ENCODE measurements at regions not wholly inside any gene's neighbourhood (a gene's known extent, or its start where the extent isn't known, plus 50 kb on each side); places are given as distances from the start of the nearest gene placed in this dataset.

- H3K27me3 Mint-ChIP-seq = peaks cover 14% of the 10 kb centered on the region
- no peak for DNase-seq
- POLR2A ChIA-PET = no interaction called here
- H3K36me3 Mint-ChIP-seq (ENCODE audit: low read depth) = no peaks in the 10 kb centered on the region
- no peaks in the 10 kb centered on the region for H3K9me3 Mint-ChIP-seq
- CTCF ChIA-PET = interaction anchor here (0.6 kb wide), 1 partner anchor 17 kb away, joined by 3 read pairs; no protein-coding TSS in a partner anchor
- H3K4me3 Mint-ChIP-seq = no peak overlapping the region
- no peak overlapping the region for H3K27ac Mint-ChIP-seq
- peaks cover 33% of the 10 kb centered on the region for H3K4me1 Mint-ChIP-seq
Measured at GRCh38 chr3:44061268-44061667, 180.4 kb upstream of the TOPAZ1 start.

DNA sequence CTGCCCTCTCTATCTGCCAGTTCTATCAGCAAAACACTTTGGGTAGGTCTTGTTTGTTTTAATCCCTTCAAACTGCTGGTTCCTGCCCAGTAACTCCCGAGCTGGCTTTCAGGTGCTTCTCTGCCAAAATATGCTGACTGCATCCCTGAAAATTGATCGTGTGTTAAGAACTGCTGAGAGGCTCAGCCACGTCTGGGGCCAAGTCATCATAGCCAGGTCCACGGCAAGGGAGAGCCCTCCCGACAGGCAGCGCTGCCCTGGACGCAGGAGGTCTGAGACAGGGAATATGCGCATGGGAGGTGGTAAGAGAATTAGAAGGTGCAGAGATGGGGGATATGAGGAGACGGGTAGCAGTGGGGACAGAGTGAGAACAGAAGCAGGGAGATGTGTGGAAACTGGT, 179.7 kb upstream of the TOPAZ1 start:
- Mint-ChIP-seq H3K27me3 (peaks cover 14% of the 10 kb centered on the region), H3K4me1 (peaks cover 33% of the 10 kb centered on the region), H3K9me3 (no peaks in the 10 kb centered on the region), H3K4me3 (no peak overlapping the region), H3K27ac (no peak overlapping the region), H3K36me3 (ENCODE audit: low read depth) (no peaks in the 10 kb centered on the region)
- ChIA-PET CTCF (interaction anchor here (0.6 kb wide), 1 partner anchor 18 kb away, joined by 3 read pairs; no protein-coding TSS in a partner anchor), POLR2A (no interaction called here)
- DNase-seq = no peak

- H3K27me3 Mint-ChIP-seq = peaks cover 14% of the 10 kb centered on the region
- H3K4me1 Mint-ChIP-seq = peaks cover 10% of the 10 kb centered on the region
- DNase-seq = no peak
- H3K4me3 Mint-ChIP-seq = no peak overlapping the region
- H3K27ac Mint-ChIP-seq = no peak overlapping the region
- POLR2A ChIA-PET = no interaction called here
- H3K9me3 Mint-ChIP-seq = no peaks in the 10 kb centered on the region
- CTCF ChIA-PET = no interaction called here
- no peaks in the 10 kb centered on the region for H3K36me3 Mint-ChIP-seq (ENCODE audit: low read depth)
Measured at GRCh38 chr3:44065311-44066094, 176.2 kb upstream of the TOPAZ1 start.

DNA sequence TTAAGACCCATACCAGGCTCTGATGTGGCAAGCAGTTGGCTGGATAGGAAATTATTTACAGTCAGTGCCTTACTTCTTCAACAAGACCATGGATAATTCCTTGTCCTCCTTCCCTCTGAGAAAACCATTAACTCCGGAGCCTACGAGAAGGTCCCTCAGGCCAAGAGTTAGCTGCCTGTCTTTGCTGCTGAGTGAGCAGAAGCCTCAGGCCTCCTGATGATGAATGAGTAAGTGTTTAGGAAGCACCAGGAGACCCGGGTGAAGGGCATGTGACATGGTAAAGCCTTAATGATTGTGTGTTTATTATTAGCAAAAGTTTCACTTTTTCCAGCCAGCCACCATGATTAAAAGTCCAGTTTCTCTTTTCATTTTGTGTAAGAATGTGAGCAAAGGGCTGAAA, 174.9 kb upstream of the TOPAZ1 start:
- no peak overlapping the region for H3K4me3 Mint-ChIP-seq
- DNase-seq = no peak
- H3K27ac Mint-ChIP-seq = no peak overlapping the region
- no peaks in the 10 kb centered on the region for H3K9me3 Mint-ChIP-seq
- ChIA-PET POLR2A (no interaction called here), CTCF (no interaction called here)
- H3K4me1 Mint-ChIP-seq = peaks cover 7% of the 10 kb centered on the region
- peaks cover 13% of the 10 kb centered on the region for H3K27me3 Mint-ChIP-seq
- H3K36me3 Mint-ChIP-seq (ENCODE audit: low read depth) = no peaks in the 10 kb centered on the region

GRCh38 chr3:44067431-44067830, 174.3 kb upstream of the TOPAZ1 start:
- H3K4me3 Mint-ChIP-seq = no peak overlapping the region
- H3K36me3 Mint-ChIP-seq (ENCODE audit: low read depth) = no peaks in the 10 kb centered on the region
- ChIA-PET POLR2A (no interaction called here), CTCF (no interaction called here)
- H3K9me3 Mint-ChIP-seq = no peaks in the 10 kb centered on the region
- no peak overlapping the region for H3K27ac Mint-ChIP-seq
- peaks cover 7% of the 10 kb centered on the region for H3K4me1 Mint-ChIP-seq
- no peak for DNase-seq
- peaks cover 7% of the 10 kb centered on the region for H3K27me3 Mint-ChIP-seq

DNA sequence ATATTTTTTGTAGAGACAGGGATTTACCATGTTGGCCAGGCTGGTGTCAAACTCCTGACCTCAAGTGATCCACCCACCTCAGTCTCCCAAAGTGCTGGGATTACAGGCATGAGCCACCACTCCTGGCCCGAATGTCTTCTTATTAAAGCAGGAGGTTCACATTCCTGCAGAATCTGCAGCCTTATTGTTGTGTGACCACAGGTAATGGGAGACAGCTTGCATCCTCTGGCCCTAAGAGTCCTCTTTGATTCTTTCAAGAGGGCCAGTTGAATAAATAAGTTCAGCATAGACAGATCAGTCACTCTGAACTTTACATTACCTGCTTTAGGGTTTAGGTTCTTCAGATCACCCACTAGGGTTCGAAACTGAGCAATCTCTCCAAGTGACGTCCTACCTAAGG, 172.9 kb upstream of the TOPAZ1 start:
- H3K36me3 Mint-ChIP-seq (ENCODE audit: low read depth) = no peaks in the 10 kb centered on the region
- H3K4me1 Mint-ChIP-seq = peaks cover 7% of the 10 kb centered on the region
- DNase-seq = no peak
- no peaks in the 10 kb centered on the region for H3K9me3 Mint-ChIP-seq
- CTCF ChIA-PET = no interaction called here
- no peak overlapping the region for H3K4me3 Mint-ChIP-seq
- POLR2A ChIA-PET = no interaction called here
- H3K27me3 Mint-ChIP-seq = peaks cover under 1% of the 10 kb centered on the region
- no peak overlapping the region for H3K27ac Mint-ChIP-seq

DNA sequence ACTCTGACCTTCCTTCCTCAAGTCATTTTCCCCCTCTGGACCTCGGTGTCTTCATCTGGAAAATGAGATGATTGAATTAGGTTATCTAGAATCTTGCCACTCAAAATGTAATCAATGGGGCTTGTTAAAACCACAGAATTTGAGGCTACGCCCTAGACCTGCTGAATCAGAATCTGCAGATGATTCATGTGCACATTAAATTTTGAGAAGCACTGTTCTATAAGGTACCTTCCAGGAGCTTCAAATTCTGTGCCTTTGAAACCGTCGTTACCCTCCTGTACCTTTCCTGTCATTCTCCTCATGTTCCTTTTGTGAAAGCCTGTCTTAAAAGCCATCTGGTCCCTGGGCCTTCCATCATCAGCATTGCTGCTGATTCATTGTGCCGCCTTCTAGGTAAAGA, 172.4 kb upstream of the TOPAZ1 start:
- Mint-ChIP-seq H3K4me1 (peaks cover 7% of the 10 kb centered on the region), H3K9me3 (no peaks in the 10 kb centered on the region), H3K4me3 (no peak overlapping the region), H3K36me3 (ENCODE audit: low read depth) (no peaks in the 10 kb centered on the region), H3K27ac (no peak overlapping the region), H3K27me3 (no peaks in the 10 kb centered on the region)
- ChIA-PET CTCF (no interaction called here), POLR2A (no interaction called here)
- DNase-seq = no peak

- POLR2A ChIA-PET = no interaction called here
- H3K9me3 Mint-ChIP-seq = no peaks in the 10 kb centered on the region
- H3K36me3 Mint-ChIP-seq (ENCODE audit: low read depth) = no peaks in the 10 kb centered on the region
- no peak for DNase-seq
- CTCF ChIA-PET = no interaction called here
- peaks cover 7% of the 10 kb centered on the region for H3K4me1 Mint-ChIP-seq
- H3K27ac Mint-ChIP-seq = no peak overlapping the region
- H3K4me3 Mint-ChIP-seq = no peak overlapping the region
- peaks cover 2% of the 10 kb centered on the region for H3K27me3 Mint-ChIP-seq
Measured at GRCh38 chr3:44070841-44071546, 170.7 kb upstream of the TOPAZ1 start.

DNA sequence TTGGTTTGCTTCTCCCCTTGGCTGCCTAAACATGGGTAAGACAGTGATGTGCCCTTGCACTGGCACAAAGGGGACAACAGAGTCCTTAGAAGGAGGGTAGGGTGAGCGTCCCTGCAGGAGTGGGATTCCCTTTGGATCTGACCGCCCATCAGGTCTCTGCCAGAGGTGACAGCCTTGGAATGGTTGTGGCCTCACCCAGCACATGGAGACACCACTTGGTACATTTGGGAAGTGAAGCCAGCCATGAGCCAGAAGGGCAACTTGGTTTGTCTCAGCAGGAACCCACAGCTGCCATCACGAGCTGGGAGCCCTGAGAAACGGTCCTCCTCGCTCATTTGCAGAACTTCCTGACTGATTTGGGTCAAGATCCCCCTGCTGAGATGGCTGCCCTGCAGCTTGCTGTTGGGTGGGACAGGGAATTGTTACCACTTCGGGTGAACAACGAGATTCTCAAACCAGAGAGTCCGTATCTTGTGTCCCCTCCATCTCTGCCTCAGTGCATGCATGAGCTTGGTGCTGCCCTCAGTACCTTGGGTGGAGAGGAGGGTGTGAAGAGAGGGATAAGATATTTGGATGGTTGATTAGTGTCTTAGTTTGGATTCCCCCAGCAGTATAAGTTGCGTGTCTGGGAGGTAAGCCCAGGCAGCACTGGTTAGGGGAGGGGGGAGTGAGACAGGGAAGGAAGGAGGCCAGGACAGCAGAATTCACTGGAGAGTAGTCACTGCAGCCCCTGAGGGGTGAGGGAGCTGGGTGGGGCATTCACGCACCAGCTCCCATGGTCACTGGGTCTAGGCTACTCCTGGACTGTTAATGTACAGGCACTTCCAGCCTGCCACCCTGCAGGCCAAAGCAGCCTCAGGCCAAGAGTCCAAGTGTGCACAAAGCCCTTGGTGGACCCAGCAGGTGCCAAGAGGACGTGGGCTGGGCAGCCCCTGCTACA, 168.8 kb upstream of the TOPAZ1 start:
- peaks cover 2% of the 10 kb centered on the region for H3K27me3 Mint-ChIP-seq
- CTCF ChIA-PET = no interaction called here
- POLR2A ChIA-PET = interaction anchor here (0.5 kb wide), 1 partner anchor 1624 kb away, joined by 3 read pairs; no protein-coding TSS in a partner anchor
- H3K36me3 Mint-ChIP-seq (ENCODE audit: low read depth) = no peaks in the 10 kb centered on the region
- H3K9me3 Mint-ChIP-seq = no peaks in the 10 kb centered on the region
- no peak overlapping the region for H3K27ac Mint-ChIP-seq
- H3K4me3 Mint-ChIP-seq = no peak overlapping the region
- peaks cover 7% of the 10 kb centered on the region for H3K4me1 Mint-ChIP-seq
- no peak for DNase-seq

DNA sequence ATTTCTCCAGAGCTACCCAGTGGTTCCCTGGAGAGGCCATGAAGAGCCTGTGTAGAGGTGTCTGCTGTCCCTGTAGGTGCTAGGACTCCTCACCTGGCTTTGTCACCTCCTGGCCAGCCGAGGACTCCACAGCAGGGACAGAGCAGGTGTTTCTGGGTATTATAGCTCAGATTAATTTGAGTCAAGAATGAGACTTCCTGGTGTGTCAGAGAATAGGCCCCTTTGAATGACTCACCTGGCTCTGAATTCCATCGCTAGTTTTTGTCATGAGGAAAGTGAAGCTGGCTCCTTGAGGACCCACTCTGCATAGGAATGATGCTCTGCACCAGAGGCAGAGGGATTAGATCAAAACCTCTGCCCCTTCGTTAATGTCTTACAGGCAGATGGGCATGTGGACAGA, 167.5 kb upstream of the TOPAZ1 start:
- ChIA-PET CTCF (no interaction called here), POLR2A (no interaction called here)
- no peak for DNase-seq
- Mint-ChIP-seq H3K27me3 (peaks cover 4% of the 10 kb centered on the region), H3K4me3 (no peak overlapping the region), H3K27ac (no peak overlapping the region), H3K9me3 (no peaks in the 10 kb centered on the region), H3K36me3 (ENCODE audit: low read depth) (no peaks in the 10 kb centered on the region), H3K4me1 (peaks cover 4% of the 10 kb centered on the region)

GRCh38 chr3:44076221-44076829, 165.4 kb upstream of the TOPAZ1 start:
- ChIA-PET CTCF (interaction anchor here (1.1 kb wide), 1 partner anchor 18 kb away, joined by 3 read pairs; no protein-coding TSS in a partner anchor), POLR2A (no interaction called here)
- H3K36me3 Mint-ChIP-seq (ENCODE audit: low read depth) = no peaks in the 10 kb centered on the region
- no peak overlapping the region for H3K27ac Mint-ChIP-seq
- no peaks in the 10 kb centered on the region for H3K9me3 Mint-ChIP-seq
- H3K4me1 Mint-ChIP-seq = no peaks in the 10 kb centered on the region
- H3K4me3 Mint-ChIP-seq = no peak overlapping the region
- DNase-seq = no peak
- peaks cover 7% of the 10 kb centered on the region for H3K27me3 Mint-ChIP-seq

GRCh38 chr3:44077267-44077666, 164.4 kb upstream of the TOPAZ1 start:
- H3K27ac Mint-ChIP-seq = no peak overlapping the region
- H3K4me3 Mint-ChIP-seq = no peak overlapping the region
- POLR2A ChIA-PET = no interaction called here
- CTCF ChIA-PET = interaction anchor here (0.7 kb wide), 1 partner anchor 40 kb away, joined by 3 read pairs; no protein-coding TSS in a partner anchor
- no peaks in the 10 kb centered on the region for H3K9me3 Mint-ChIP-seq
- DNase-seq = no peak
- H3K27me3 Mint-ChIP-seq = peaks cover 7% of the 10 kb centered on the region
- H3K36me3 Mint-ChIP-seq (ENCODE audit: low read depth) = no peaks in the 10 kb centered on the region
- no peaks in the 10 kb centered on the region for H3K4me1 Mint-ChIP-seq
